GM12878 (cell line): ENCODE measurements at regions not wholly inside any gene's neighbourhood (a gene's known extent, or its start where the extent isn't known, plus 50 kb on each side); places are given as distances from the start of the nearest gene placed in this dataset.

Experiments
- BCL11A ChIP-seq: IDR thresholded peaks from 2 replicates; pipeline ENCODE4 v1.6.1; 2011; ENCODE audit warnings: low read depth, low read length
- CBFB ChIP-seq: IDR thresholded peaks from 2 replicates; pipeline ENCODE4 v1.6.1; 2016; ENCODE audit warnings: antibody characterized with exemption, low read depth
- CTCF ChIP-seq, 3 experiments: IDR thresholded peaks in 2 of 3; conservative IDR thresholded peaks in 1 of 3; 2 replicates each; pipeline ENCODE4 v1.5.1; 2011; ENCODE audit warnings: low read depth in 3 of 3, low read length in 3 of 3, mild to moderate bottlenecking in 3 of 3, control low read depth in 2 of 3, moderate library complexity in 2 of 3, inconsistent platforms in 1 of 3, mixed read lengths in 1 of 3; ENCODE audit not compliant: control insufficient read depth in 2 of 3, insufficient read depth in 1 of 3; ENCODE audit errors: extremely low read depth in 1 of 3
- POLR2A ChIP-seq: IDR thresholded peaks from 2 replicates; pipeline ENCODE4 v1.6.1; 2011; ENCODE audit warnings: low read depth, mild to moderate bottlenecking, low read length
- POLR2AphosphoS5 ChIP-seq: IDR thresholded peaks from 2 replicates; pipeline ENCODE4 v1.6.1; 2011; ENCODE audit warnings: mild to moderate bottlenecking, low read length, inconsistent platforms
- RFX5 ChIP-seq: IDR thresholded peaks from 2 replicates; pipeline ENCODE4 v1.6.1; 2011; ENCODE audit warnings: low read depth, low read length, improper control_type of control experiment
- ZBTB11 ChIP-seq: fragments of 450-650 bp; formaldehyde crosslinking; IDR thresholded peaks from 2 replicates; pipeline ENCODE4 v1.5.0; 2022; ENCODE audit warnings: mild to moderate bottlenecking, missing genetic modification characterization
- ZBTB40 ChIP-seq: fragments of 450-650 bp; IDR thresholded peaks from 2 replicates; pipeline ENCODE4 v1.6.1; 2016; ENCODE audit warnings: mild to moderate bottlenecking, moderate library complexity, borderline replicate concordance

GRCh38 chr3:95036526-95037021 lies 973.7 kb downstream of the NSUN3 start:
- no peak for TF ChIP-seq CTCF (IDR thresholded peaks at IDR 0.05 in 2 of 3, conservative IDR thresholded peaks at IDR 0.05 in 1 of 3; ENCODE audit: control insufficient read depth in 2 of 3, extremely low read depth in 1 of 3, insufficient read depth in 1 of 3, low read depth in 3 of 3, low read length in 3 of 3)
- no peak for TF ChIP-seq ZBTB11 (CRISPR knock-in tag)
- TF ChIP-seq ZBTB40 = no peak
- no peak for TF ChIP-seq POLR2A
- TF ChIP-seq RFX5 = no peak
- TF ChIP-seq POLR2AphosphoS5 = no peak
- no peak for TF ChIP-seq CBFB
- TF ChIP-seq BCL11A = no peak
